ENCODE measurements at regions not wholly inside any gene's neighbourhood (a gene's known extent, or its start where the extent isn't known, plus 50 kb on each side); places are given as distances from the start of the nearest gene placed in this dataset.

DNA sequence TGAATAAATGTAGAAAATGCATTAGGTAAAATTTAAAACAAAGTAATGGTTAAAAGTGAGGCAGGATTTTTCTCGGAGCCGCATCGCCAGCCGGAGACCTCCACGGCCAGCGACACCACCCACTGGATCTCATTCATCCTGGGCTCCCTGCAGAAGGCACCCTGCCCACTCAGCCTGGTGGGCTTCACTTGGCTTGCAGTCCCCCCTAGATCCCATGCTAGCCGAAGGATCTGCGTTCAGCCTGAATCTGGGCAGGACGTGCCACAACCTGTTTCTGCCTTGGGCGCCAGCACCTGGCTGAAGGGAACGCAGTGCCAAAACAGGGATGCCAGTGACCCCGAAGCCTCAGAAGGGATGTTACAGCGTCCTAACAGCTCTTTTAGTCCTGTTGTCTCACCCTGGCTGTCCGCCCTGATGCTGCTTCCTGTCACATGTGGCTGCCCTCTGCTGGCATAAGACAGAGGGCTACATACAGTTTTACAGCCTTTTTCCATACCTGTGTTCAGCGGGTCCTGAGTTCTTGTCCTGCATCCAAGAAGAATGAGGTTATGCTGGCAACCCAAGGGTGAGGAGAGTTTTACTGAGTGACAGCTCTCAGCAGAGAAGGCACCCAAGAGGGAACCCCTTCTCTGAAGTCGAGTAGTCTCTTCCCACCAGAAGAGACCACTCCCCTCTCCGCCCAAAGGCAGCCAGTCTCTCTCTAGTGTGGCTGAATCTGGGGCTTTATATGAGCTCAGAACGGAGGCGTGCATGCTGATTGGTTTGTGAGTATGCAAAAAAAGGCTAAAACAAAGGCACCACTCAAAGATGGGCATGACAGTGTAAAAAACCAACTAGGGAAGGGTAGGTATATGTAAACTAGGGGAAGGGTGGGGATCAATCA lies 173.1 kb upstream of the GYPC start:
- DNase-seq (ENCODE audit: low read depth in 3 of 3): no peak

DNA sequence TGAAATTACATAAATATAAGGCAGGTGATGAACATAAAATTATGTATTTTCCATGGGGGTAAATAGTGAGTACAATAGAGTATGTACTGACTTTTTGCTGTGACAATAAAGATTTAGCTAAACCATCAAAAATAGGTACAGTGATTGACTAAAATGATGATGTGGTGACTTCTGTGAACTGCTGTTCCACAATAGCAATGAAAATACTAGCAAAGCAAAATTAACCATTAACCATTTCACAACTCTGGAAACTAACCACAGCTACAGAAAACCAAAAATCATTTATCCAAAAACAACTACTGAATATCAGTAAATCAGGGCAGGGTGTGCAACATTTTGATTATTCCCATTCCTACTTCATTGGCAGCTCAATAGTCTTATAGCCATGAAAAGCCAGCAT lies 161.4 kb upstream of the GYPC start:
- DNase-seq (ENCODE audit: low read depth in 3 of 3): no peak

DNA sequence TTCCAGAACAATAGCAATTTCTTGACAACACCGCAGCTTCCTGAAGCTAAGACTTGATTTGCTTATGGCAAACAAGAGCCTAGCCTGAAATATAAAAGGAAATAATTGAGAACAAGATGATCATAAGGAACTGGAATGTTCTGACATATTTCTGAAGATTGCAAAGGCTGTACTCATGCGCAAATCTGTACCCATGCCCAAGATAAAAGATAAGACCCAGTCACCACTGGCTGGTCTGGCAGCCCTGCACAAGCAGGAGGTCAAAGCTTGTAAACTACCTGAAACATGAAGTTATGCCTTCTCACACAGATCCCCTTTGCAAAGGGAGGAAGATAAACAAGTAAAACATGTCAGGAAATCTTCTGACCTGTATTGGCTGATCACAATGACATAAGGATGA lies 160.8 kb upstream of the GYPC start:
- no peak for DNase-seq (ENCODE audit: low read depth in 3 of 3)

DNA sequence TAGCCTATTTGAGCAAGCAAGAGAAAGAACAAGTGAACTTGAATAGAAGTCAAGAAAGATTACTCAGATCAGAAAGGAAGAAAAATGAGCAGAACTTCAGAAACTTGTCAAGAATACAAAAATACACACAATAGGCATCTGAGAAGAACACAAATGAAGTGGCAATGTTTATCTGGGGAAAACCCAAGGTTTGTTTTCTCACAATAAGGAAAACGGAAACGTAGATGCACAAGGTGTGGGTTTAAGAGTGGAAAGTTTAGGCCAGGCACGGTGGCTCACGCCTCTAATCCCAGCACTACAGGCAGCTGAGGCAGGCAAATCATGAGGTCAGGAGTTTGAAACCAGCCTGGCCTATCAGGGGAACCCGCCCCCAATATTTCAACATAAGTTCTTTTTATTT lies 159.5 kb upstream of the GYPC start:
- DNase-seq (ENCODE audit: low read depth in 3 of 3): no peak

DNA sequence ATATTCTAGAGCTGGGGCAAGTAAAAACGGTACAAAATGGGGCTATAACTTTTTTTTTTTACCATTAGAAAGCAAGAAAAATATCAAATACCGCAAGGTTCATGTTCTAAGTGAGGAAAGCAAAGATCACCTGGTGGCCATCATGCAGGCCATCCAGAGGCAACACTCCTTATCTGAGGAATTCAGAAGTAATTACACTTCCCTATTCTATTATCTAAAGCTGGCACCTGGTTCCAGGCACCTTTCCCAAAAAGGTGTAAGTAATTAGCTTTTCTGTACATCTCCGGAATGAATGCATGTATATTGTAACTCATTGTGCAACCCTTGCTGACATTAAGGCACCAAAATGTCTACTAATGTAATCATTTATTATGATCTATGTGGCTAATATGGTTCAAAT lies 152.5 kb upstream of the GYPC start:
- DNase-seq (ENCODE audit: low read depth in 3 of 3): no peak

DNA sequence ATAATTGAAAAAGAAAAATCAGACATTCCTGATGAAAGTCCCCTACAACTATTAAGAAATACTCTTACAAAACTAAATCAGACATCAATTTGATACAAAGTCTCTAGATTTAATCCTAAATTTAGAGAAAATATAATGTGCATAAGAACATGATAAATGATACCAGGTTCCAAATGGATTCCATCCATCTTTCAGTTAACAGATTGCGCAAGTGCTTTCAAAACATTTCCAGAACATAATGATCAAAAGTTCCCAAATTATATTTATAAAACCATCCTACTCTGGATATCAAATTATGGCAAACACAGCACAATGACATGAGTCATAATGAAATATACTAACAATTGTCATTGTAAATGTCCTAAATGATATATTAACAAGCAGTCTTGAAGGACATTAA lies 151.0 kb upstream of the GYPC start:
- DNase-seq (ENCODE audit: low read depth in 3 of 3): no peak

DNA sequence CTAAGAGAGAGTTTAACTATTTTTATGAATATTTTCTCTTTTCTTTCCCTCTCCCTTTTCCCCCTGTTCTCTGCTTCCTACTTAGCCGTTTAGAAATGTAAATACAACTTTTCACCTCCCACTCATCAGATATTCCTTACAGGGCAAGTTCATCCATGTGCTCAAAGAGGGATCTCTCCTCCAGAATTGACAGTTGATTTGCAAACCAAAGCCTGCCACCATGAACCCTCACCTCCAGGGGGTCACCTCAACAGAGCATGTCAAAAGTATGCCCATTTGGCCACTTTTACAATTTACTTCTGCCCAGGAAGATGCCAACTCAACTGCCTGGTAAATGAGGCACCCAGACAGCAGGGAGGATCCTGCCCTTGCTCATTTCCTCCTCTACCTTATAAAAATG lies 149.2 kb upstream of the GYPC start:
- no peak for DNase-seq (ENCODE audit: low read depth in 3 of 3)

DNA sequence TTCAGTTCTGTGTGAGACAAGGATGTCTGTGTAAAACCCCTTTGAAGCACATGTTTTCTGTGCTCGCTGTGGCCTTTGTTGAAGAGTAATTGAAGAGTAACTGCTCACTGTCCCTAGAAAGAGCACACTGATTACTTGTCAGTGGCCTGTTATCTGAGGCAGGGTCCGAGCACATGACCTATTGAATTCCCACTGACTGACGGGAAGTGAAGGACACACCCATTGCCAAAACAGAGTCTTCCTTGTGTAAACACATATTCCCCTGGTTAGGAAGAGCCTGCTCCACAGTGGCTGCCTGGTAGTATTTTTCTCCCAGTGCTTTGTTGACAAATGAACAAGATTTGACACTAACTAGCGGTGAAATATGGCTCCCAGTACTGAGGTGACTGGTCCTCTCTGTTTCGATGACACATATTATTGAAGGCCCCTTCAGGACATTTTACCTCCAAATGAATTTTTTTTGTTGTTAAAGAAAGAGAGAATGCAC lies 148.5 kb upstream of the GYPC start:
- DNase-seq (ENCODE audit: low read depth in 3 of 3): no peak

DNA sequence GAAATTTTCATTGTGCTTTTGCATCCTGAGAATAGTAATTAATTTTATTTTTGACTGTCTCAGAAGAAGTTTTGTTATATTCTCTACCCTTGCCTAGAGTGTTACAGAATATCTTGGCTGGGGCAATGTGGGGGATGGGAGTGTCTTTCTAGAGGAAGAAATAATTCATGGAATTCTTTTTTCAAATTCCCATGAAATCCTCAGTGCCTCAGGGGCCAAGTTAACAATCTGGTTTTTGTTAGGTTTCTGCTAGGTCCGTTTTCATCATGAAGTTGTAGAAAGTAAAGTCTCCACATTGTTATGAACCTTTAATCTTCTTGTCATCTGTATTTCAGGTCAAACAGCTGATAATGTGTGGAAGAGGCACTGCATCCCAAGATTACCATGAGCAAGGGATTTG lies 145.6 kb upstream of the GYPC start:
- DNase-seq (ENCODE audit: low read depth in 3 of 3): no peak

DNA sequence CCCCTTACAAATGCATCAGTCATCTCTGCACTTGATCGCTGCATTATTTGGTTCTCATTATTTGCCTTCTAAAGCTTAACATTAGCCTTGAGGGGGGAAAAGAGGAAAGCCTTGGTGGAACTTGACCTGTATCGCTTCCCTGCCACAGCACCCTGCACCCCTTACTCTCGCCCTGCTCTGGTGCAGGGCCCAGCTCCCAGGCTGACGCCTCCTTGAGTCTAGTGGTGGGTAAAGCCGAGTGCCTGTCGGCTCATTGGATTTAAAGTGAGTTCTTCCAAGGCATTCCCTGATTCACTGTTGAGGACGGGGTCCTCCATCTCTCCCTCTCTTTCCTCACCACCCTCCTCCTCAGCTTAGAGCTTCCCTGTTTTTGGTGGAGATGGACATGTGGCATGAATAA lies 145.0 kb upstream of the GYPC start:
- DNase-seq (ENCODE audit: low read depth in 3 of 3): no peak

DNA sequence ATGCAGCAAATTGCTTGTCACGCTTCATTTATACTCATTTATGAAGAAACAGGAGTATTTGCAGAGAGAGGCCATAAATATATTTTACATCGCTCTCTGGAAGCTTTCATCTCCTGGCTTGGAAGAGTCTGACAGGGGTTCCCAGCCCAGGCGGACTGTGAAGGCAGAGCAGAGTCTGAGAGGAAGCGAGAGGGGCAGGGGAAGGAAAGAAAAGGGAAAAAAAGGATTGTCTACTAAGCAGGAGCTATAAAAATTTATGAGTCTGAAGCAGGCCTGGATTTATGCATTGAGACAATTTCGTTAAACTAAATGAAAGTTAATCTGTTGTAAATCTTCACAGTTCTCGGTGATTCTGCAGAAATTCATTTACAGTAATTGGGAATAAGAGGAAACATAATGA lies 143.9 kb upstream of the GYPC start:
- DNase-seq (ENCODE audit: low read depth in 3 of 3): no peak

DNA sequence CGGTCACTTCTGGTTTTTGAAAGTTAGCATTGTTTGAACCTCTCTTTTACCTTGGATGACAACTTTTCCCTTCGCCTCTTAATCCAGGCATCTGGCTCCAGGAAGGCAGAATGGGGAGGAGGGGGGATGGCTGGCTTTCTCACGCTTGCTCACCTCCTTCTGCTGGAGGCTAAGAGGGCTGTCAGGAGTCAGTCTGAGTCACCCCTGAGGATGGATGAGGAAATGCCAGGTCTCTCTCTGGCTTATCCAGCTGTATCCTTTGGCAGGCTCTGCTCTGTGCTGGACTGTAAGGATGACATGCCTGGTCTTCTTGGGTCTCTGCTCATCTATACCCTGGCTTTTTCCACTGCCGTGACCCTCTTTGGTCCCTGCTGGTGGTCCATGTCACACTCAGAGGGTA lies 142.9 kb upstream of the GYPC start:
- DNase-seq (ENCODE audit: low read depth in 3 of 3): no peak

DNA sequence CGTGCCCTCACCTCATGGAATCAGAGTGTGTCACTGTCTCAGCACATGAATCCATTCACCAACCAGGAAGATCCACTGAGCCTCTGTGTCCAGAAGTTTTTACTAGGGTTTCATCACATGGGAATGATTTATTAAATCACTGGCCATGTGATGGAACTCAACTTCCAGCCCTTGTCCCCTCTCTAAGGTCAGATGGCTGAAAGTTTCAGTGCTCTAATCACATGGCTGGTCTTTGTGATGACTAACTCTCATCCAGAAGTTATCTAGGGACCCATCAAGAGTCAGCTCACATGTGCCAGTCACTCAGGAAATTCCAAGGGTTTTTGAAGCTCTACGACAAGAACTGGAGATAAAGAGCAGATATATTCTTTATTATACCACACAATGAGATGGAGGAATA lies 140.5 kb upstream of the GYPC start:
- no peak for DNase-seq (ENCODE audit: low read depth in 3 of 3)

DNA sequence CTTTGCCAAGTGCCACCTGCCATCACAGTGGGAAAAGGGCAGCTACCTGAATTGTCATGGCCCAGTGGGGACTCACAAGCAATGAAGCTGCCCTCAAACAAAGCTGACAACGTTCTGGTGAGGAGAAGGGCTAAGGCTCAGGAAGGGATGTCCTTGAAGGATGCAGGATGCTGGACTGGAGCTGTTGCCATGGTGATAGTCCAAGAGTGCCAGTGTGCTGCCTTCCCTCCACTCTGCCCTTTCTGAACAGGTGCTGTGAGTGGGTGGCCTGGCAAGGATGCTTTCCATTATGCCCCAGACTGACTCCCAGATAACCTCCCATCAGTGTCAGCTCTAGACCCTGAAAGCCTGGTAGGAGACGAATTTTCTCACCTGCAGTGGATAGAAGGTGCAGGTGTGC lies 137.8 kb upstream of the GYPC start:
- DNase-seq (ENCODE audit: low read depth in 3 of 3): no peak

DNA sequence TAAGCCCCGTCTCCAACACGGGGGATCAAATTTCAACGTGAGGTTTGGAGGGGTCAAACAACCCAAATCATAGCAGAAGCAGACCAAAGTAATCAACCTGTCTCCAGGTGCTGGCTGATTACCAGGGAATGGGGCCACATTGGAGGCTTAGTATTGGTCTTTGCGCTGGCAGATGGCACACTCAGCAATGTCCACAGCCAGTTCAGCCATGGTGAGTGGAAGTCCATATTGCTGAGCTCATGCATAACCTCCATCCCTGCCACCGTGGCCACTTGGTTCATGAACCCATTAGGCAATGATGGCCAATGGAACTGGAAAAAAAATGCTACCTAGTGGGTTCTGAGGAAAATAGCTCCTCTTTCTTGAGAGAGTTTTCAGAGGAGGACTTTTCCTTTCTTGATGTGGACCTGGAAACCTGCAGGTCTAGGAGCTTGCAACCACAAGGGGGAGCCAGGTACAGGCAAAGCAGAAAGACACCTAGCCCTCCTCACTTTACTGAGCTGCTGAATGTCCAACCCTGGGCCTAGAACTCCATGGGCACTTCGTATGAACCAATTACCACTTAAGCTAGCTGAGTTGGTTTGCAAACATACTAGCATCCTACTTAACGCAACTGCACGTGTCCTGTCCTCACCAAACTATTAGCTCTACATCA lies 128.0 kb upstream of the GYPC start:
- peak; percentile 32 to 59 (median 47) for DNase-seq (ENCODE audit: low read depth in 3 of 3)

DNA sequence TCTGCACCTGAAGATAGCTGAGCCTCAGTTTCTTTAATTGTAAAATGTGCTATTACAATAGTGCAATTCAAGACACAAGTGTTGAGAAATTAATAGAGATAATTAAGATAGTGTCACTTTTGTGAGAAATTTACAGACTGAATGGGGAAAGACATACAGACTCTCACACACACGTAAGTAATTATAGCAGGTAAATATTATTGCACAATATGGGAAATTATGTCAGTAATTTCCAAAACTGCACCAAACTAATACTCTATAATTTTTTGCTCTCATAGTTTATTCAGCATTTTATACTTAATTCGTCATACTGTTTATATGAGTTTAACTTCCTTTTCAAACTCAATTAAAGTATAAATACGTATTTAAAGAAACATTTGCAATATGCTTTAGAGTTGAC lies 124.9 kb upstream of the GYPC start:
- no peak for DNase-seq (ENCODE audit: low read depth in 3 of 3)

DNA sequence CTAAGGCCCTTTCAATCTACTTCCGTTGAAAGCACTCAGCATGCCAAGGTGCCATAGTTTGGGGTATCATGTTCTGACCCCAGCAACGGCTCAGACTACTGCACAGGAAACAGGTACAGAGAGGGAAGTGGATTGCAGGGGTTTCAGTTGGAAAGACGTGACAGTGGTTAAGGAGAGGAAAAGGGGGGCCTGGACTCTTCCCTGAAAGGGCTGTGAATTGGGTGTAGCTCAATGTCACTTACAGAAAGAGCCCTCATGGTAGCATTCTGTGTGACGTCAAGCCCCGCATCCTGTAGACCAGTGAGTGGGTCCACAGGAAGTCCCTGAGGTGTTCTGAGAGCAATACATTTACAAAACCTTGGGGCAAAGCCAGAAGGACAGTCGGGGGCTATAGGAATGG lies 121.5 kb upstream of the GYPC start:
- DNase-seq (ENCODE audit: low read depth in 3 of 3): no peak

DNA sequence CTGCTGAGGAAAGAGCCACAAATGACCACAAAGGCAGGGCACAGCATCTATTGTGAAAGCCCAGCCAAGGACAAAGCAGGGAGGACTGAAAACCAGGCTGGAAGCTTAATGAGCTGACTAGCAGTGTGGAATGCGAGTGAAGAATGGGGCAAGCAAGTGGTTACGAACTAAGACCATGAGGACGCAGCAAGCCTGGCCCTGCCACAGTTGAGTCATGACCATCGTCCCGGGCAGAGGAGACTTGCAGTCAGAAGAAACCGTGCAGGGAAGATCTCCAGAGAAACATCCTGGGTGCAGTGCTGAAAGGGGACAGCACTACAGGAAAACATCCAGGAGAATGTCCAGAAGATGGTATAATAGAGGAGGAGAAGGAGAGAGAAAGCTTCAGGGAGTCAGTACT lies 120.5 kb upstream of the GYPC start:
- no peak for DNase-seq (ENCODE audit: low read depth in 3 of 3)

DNA sequence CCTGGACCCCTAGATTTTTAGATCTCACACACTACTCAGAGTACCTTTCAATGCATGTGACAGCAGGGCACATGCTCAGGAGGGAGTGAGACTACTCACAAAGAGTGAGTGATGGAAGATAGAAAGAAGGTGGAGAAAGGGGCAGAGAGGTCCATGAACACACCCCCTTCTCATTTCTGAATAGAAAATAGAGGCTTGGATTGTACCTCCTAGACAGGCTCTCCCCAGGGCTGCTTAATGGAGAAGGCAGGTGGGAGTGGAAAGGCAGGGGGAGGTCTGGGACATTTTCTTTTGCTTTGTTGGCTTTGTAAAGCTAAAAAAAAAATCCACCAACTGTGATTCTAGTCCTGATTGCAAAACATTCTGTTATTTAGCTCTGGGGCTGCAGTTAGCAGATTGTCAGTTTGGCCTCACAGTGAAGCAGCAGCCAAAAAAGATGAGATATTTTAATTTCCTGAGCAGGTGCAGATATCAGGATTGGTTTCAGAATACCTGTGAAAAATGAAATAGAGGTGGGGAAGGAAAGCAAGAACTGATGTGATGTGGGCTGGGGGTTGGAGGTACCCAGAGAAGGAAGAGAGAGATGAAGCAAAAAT lies 119.3 kb upstream of the GYPC start:
- no peak for DNase-seq (ENCODE audit: low read depth in 3 of 3)

DNA sequence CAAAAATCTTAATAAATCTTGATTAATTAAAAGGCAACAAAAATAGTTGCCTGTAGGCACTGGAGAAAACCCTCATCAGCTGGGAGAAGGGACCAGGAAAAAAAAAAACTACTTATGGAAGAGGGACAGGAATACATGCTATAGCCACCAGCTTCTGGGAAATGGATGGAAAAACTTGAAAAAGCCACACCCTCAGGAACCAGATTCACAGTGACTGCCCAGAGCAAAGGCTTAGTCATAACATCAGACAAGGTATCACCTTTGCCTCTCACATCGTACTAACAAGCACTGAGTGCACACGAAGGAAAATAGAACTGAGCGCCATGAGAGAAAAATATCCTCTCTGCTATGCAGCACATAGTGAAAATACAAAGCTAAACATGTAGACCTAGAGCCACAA lies 116.9 kb upstream of the GYPC start:
- DNase-seq (ENCODE audit: low read depth in 3 of 3): no peak

DNA sequence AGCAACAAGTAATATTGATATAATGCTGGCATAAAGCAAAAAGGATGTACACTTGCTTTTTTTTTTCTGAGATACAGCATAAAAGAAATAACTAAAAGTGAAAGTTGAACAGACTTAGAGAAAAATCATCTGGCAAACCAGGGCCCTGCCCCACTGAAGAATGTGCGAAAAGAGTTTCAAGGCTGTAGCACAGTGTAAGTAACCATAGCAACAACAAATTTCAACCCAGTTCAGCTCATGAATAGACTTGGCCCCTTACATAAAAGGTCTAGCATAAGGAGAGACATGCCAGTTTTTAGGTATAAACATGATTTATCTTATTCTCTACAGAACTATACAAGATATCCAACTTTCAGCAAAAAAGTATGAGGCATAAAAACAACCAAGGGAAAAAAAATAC lies 113.7 kb upstream of the GYPC start:
- DNase-seq (ENCODE audit: low read depth in 3 of 3): no peak

DNA sequence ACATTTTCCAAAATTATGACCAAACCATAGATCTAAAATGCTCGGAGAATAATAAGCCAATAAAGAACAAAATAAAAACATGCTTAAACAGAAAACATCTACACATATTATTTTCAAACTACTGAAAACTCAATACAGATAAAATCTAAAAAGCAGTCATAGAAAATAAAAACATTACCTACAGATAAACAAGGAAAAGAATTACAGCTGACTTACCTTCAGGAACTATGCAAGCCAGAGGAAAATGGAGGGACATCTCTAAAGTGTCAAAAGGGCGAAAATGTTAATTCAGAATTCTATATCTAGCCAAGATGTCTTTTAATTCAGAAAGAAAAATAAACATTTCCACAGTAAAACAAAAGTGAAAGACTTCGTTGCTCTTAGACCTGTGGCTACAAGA lies 112.9 kb upstream of the GYPC start:
- no peak for DNase-seq (ENCODE audit: low read depth in 3 of 3)

DNA sequence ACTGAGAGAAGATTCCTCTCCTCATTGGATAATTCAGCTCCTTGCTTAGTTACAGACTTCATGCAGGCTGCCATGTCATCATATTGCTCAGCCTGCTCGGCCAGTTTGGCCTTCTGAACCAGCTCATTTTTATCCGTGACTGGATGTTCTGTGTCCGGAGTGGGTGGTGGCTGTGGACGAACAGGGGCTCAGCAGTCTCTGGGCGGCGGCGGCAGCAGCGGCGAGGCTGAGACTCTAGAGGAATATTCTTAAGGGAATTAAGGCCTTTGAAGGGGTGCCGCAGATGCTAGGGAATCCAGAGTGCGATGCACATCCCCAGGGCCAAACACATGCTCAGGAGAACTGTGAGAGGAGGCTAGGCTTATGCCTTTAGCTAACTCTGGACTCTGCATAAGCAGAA lies 97.9 kb upstream of the GYPC start:
- no peak for DNase-seq (ENCODE audit: low read depth in 3 of 3)
